HL-60 (cell line): ENCODE measurements at regions not wholly inside any gene's neighbourhood (a gene's known extent, or its start where the extent isn't known, plus 50 kb on each side); places are given as distances from the start of the nearest gene placed in this dataset.

Experiments used
- DNase-seq, 2 experiments: peaks; one replicate each; pipeline ENCODE4 v3.0.0-alpha.2; 2010 to 2020; ENCODE audit warnings: low read depth in 1 of 2, low spot score in 1 of 2
- H3K27ac ChIP-seq: fragments of 250-450 bp; sonication (Bioruptor Pico); replicated peaks from 2 replicates; pipeline ENCODE4 v1.5.1; 2020; ENCODE audit warnings: mild to moderate bottlenecking, moderate library complexity
- H3K27me3 ChIP-seq: fragments of 250-450 bp; sonication (Bioruptor Pico); 2 replicates; pipeline ENCODE4 v1.5.1; 2021; ENCODE audit warnings: mild to moderate bottlenecking, moderate library complexity; ENCODE audit not compliant: insufficient read depth, poor library complexity, severe bottlenecking
- H3K4me3 ChIP-seq: replicated peaks from 2 replicates; pipeline ENCODE4 v1.5.1; 2011; ENCODE audit warnings: mild to moderate bottlenecking, control low read depth, low read length; ENCODE audit not compliant: insufficient read depth
- GABPA ChIP-seq: IDR thresholded peaks from 2 replicates; pipeline ENCODE4 v1.6.1; 2012; ENCODE audit warnings: low read depth
- POLR2AphosphoS5 ChIP-seq: IDR thresholded peaks from 2 replicates; pipeline ENCODE4 v1.6.1; 2012; ENCODE audit warnings: low read depth
- SPI1 ChIP-seq: IDR thresholded peaks from 2 replicates; pipeline ENCODE4 v1.6.1; 2012; ENCODE audit warnings: low read depth, mild to moderate bottlenecking, borderline replicate concordance
- TF ChIP-seq, protein P1 (sequence below): IDR thresholded peaks from 2 replicates; pipeline ENCODE4 v1.6.1; 2012; ENCODE audit warnings: low read depth; ENCODE audit not compliant: insufficient replicate concordance
- TF ChIP-seq, protein P2 (sequence below): IDR thresholded peaks from one replicate; pipeline ENCODE4 v1.5.1; 2011; ENCODE audit warnings: low read length, control low read depth, inconsistent platforms; ENCODE audit not compliant: insufficient read depth

DNA sequence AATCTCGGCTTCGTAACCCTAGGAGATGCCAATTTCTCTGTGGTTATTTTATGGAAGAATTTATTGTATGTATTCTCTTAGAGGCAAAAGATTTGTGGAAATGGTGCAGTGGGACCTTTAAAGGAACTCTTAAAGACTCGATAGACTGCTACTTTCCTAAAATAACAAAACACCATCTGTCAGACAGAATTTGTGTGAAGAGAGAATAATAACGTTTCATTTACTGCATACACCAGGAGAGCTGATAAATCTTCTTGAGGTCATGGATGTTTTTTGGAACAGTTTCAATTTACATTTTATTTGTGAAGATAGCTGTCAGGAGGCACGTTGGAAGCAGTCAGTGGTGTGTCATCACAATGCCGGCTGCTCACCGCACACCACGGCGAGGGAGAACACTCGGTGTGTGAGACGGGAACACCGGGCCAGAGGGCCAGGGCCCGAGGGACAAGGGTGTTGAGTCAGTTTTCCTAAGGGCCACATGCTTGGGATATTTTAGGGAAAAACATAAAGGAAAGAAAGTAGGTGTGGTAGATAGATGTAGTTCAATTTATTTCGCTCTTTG is 1681.0 kb upstream of the DDX18 start:
- TF ChIP-seq, protein P1, sequence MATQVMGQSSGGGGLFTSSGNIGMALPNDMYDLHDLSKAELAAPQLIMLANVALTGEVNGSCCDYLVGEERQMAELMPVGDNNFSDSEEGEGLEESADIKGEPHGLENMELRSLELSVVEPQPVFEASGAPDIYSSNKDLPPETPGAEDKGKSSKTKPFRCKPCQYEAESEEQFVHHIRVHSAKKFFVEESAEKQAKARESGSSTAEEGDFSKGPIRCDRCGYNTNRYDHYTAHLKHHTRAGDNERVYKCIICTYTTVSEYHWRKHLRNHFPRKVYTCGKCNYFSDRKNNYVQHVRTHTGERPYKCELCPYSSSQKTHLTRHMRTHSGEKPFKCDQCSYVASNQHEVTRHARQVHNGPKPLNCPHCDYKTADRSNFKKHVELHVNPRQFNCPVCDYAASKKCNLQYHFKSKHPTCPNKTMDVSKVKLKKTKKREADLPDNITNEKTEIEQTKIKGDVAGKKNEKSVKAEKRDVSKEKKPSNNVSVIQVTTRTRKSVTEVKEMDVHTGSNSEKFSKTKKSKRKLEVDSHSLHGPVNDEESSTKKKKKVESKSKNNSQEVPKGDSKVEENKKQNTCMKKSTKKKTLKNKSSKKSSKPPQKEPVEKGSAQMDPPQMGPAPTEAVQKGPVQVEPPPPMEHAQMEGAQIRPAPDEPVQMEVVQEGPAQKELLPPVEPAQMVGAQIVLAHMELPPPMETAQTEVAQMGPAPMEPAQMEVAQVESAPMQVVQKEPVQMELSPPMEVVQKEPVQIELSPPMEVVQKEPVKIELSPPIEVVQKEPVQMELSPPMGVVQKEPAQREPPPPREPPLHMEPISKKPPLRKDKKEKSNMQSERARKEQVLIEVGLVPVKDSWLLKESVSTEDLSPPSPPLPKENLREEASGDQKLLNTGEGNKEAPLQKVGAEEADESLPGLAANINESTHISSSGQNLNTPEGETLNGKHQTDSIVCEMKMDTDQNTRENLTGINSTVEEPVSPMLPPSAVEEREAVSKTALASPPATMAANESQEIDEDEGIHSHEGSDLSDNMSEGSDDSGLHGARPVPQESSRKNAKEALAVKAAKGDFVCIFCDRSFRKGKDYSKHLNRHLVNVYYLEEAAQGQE = no peak
- TF ChIP-seq, protein P2, sequence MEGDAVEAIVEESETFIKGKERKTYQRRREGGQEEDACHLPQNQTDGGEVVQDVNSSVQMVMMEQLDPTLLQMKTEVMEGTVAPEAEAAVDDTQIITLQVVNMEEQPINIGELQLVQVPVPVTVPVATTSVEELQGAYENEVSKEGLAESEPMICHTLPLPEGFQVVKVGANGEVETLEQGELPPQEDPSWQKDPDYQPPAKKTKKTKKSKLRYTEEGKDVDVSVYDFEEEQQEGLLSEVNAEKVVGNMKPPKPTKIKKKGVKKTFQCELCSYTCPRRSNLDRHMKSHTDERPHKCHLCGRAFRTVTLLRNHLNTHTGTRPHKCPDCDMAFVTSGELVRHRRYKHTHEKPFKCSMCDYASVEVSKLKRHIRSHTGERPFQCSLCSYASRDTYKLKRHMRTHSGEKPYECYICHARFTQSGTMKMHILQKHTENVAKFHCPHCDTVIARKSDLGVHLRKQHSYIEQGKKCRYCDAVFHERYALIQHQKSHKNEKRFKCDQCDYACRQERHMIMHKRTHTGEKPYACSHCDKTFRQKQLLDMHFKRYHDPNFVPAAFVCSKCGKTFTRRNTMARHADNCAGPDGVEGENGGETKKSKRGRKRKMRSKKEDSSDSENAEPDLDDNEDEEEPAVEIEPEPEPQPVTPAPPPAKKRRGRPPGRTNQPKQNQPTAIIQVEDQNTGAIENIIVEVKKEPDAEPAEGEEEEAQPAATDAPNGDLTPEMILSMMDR = no peak
- TF ChIP-seq GABPA (no peak), POLR2AphosphoS5 (no peak), SPI1 (no peak)
- Histone ChIP-seq H3K27me3 (no peaks in the 10 kb centered on the region), H3K27ac (no peak overlapping the region), H3K4me3 (no peak overlapping the region)
- DNase-seq = no peak

DNA sequence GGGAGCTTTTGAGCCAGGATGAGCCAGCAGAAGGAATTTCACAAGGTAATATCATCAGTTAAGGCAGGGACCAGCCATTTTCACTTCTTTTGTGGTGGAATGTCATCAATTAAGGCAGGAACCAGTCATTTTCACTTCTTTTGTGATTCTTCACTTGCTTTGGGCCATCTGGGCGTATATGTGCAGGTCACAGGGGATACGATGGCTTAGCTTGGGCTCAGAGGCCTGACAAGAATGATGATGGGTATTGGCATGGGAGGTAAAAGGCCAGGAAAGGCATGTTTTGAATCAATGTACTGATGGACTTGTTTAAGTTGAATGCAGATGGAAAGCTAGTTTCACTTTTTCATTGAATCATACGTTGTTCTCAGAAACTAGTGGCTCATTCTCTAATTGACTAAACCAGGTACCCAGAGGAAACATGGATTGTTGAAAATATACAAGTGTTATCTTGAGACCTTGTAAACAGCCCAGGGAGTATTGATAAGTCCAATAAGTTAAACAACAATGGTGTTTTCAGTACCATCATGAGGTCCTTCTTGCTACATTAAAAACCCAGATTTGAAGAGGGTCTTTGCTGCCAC is 1672.5 kb upstream of the DDX18 start:
- no peak for DNase-seq
- TF ChIP-seq, protein P2 = no peak
- TF ChIP-seq POLR2AphosphoS5 (no peak), GABPA (no peak), SPI1 (no peak)
- TF ChIP-seq, protein P1 = no peak
- Histone ChIP-seq H3K27me3 (no peaks in the 10 kb centered on the region), H3K4me3 (no peak overlapping the region), H3K27ac (no peak overlapping the region)

DNA sequence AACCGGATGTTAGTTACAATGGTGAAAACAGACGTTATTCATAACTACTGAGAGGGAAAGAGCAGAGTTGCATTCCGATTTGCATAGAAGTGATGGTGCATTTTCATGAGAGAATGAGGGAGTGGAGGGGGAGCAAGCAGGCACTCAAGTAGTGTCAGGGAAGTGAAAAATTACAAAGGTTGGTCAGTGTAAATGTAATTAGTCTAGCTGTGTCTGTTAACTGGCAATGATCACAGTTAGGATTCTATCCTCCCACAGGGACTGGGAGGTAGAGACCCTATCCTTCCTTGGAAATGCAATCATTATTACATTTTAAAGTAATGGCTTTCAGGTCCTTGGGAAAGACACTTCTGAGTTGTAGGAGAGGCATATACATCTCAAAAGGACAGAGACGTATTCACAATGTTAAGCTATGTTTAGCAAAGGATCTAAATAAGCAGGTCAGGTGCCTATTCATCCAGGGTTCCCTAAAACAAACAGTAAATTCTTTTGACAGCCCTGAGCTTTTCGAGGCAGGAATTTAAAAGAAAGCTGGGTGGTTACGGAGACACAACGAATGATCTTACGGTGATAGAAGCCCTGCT is 1671.8 kb upstream of the DDX18 start:
- Histone ChIP-seq H3K27me3 (no peaks in the 10 kb centered on the region), H3K4me3 (no peak overlapping the region), H3K27ac (no peak overlapping the region)
- TF ChIP-seq, protein P2 = no peak
- TF ChIP-seq POLR2AphosphoS5 (no peak), SPI1 (no peak), GABPA (no peak)
- TF ChIP-seq, protein P1 = no peak
- no peak for DNase-seq
